Upper lobe of left lung (tissue), 6 donors: ENCODE measurements at regions not wholly inside any gene's neighbourhood (a gene's known extent, or its start where the extent isn't known, plus 50 kb on each side); places are given as distances from the start of the nearest gene placed in this dataset.

Source experiments
- ATAC-seq, 2 donors: fragments of 200-7000 bp; cut with Tn5 transposase; one replicate each; pipeline ENCODE4 v1.9.1; 2022; ENCODE audit warnings: mild to moderate bottlenecking in 2 of 2, moderate library complexity in 2 of 2; ENCODE audit not compliant: low FRiP score in 2 of 2
- DNase-seq, 2 donors: peaks; one replicate each; pipeline ENCODE4 v3.0.0-alpha.2; 2019 to 2020
- H3K27ac ChIP-seq, 4 donors: fragments of 200-600 bp; sonication (generic); one replicate each; pipeline ENCODE4 v1.5.1; 2016 to 2019
- H3K27me3 ChIP-seq, 4 donors: fragments of 200-600 bp; sonication (generic); one replicate each; pipeline ENCODE4 v1.5.1; 2017 to 2019
- H3K36me3 ChIP-seq, 4 donors: fragments of 200-600 bp; sonication (generic); one replicate each; pipeline ENCODE4 v1.5.1; 2016 to 2019
- H3K4me1 ChIP-seq, 4 donors: fragments of 200-600 bp; sonication (generic); one replicate each; pipeline ENCODE4 v1.5.1; 2018 to 2019
- H3K4me3 ChIP-seq, 4 donors: fragments of 200-600 bp; sonication (generic); one replicate each; pipeline ENCODE4 v1.5.1; 2017 to 2019; ENCODE audit warnings: mild to moderate bottlenecking in 2 of 4, moderate library complexity in 1 of 4
- H3K9me3 ChIP-seq, 4 donors: fragments of 200-600 bp; sonication (generic); one replicate each; pipeline ENCODE4 v1.5.1; 2018 to 2019
- EP300 ChIP-seq, 4 donors: sonication (generic); formaldehyde crosslinking; IDR thresholded peaks; one replicate each; pipeline ENCODE4 v1.5.1; 2017; ENCODE audit warnings: antibody characterized with exemption in 4 of 4, control low read depth in 2 of 4
- POLR2A ChIP-seq, 4 donors: fragments of 450-650 bp; IDR thresholded peaks; one replicate each; pipeline ENCODE4 v1.5.1; 2016 to 2017; ENCODE audit warnings: antibody characterized with exemption in 4 of 4, mild to moderate bottlenecking in 2 of 4
- POLR2AphosphoS5 ChIP-seq, 2 donors: sonication (generic); formaldehyde crosslinking; IDR thresholded peaks; one replicate each; pipeline ENCODE4 v1.5.1; 2017; ENCODE audit warnings: antibody characterized with exemption in 2 of 2
- WGBS, 2 donors: methylation state at CpG; one replicate each; pipeline ENCODE4 v1.1.5; 2017 to 2018; 5-methylcytosine and 5-hydroxymethylcytosine counted together
- TF ChIP-seq, protein P1 (sequence below), 6 experiments: fragments of 450-650 bp in 4 of 6; fragments of 200-600 bp in 2 of 6; sonication (generic) in 2 of 6; IDR thresholded peaks; one replicate each; pipeline ENCODE4 v1.5.1; 2016 to 2019; ENCODE audit warnings: antibody characterized with exemption in 6 of 6
- donor health status: DM: no; HTN: no; CAD: no; lungs with moderate emphysema.
- donor health status: DM: no; HTN: yes; CAD: no; lungs with severe emphysema.

- Histone ChIP-seq H3K4me1 (peaks cover 14 to 34% (median 17%) of the 10 kb centered on the region in 4 donors), H3K27ac (no peak overlapping the region), H3K4me3 (no peak overlapping the region), H3K27me3 (no peaks in the 10 kb centered on the region), H3K9me3 (no peaks in the 10 kb centered on the region), H3K36me3 (no peaks in the 10 kb centered on the region)
- no peak for ATAC-seq
- no peak for DNase-seq
- WGBS, 2 donors = 69 to 75% methylated on average over 13 to 27 of the region's 27 CpGs
- TF ChIP-seq POLR2AphosphoS5 (IDR thresholded peaks at IDR 0.05) = no peak
- TF ChIP-seq POLR2A (IDR thresholded peaks at IDR 0.05) = no peak
These were observed 167.9 kb upstream of the GSE1 start for GRCh38 chr16:85445064-85445778.

DNA sequence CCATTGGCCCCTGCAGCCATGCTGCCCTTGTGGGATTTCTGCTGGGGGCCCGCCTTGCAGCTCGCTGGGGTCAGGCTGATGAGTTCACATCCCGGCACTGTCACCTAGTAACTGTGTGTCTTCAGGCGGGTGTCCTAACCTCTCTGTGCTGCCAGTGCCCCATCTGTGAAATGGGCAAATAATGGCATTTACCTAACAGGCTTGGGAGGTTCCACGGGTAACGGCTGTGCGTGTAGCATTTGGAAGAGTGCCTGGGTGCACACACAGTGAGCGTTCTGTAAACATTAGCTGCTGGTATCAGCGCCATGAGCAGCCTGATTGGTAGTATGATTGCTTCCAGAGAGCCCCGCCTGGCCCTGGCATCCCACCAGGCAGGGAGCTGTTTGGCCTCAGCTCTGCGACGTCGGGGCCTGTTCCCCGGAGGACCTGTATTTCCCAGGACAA is 167.3 kb upstream of the GSE1 start:
- no peaks in the 10 kb centered on the region for H3K36me3 ChIP-seq
- no peaks in the 10 kb centered on the region for H3K9me3 ChIP-seq
- H3K27ac ChIP-seq = no peak overlapping the region
- no peaks in the 10 kb centered on the region for H3K27me3 ChIP-seq
- TF ChIP-seq POLR2A (IDR thresholded peaks at IDR 0.05) = no peak
- TF ChIP-seq POLR2AphosphoS5 (IDR thresholded peaks at IDR 0.05) = no peak
- TF ChIP-seq EP300 (IDR thresholded peaks at IDR 0.05) = no peak
- TF ChIP-seq, protein P1, sequence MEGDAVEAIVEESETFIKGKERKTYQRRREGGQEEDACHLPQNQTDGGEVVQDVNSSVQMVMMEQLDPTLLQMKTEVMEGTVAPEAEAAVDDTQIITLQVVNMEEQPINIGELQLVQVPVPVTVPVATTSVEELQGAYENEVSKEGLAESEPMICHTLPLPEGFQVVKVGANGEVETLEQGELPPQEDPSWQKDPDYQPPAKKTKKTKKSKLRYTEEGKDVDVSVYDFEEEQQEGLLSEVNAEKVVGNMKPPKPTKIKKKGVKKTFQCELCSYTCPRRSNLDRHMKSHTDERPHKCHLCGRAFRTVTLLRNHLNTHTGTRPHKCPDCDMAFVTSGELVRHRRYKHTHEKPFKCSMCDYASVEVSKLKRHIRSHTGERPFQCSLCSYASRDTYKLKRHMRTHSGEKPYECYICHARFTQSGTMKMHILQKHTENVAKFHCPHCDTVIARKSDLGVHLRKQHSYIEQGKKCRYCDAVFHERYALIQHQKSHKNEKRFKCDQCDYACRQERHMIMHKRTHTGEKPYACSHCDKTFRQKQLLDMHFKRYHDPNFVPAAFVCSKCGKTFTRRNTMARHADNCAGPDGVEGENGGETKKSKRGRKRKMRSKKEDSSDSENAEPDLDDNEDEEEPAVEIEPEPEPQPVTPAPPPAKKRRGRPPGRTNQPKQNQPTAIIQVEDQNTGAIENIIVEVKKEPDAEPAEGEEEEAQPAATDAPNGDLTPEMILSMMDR (IDR thresholded peaks at IDR 0.05) = no peak
- ATAC-seq (no peak), DNase-seq (peak in 1 of 2 donors; percentile 66)
- WGBS, 2 donors = 59 to 72% methylated on average over 10 to 13 of the region's 14 CpGs
- H3K4me1 ChIP-seq = peaks cover 14 to 34% (median 17%) of the 10 kb centered on the region in 4 donors
- no peak overlapping the region for H3K4me3 ChIP-seq

DNA sequence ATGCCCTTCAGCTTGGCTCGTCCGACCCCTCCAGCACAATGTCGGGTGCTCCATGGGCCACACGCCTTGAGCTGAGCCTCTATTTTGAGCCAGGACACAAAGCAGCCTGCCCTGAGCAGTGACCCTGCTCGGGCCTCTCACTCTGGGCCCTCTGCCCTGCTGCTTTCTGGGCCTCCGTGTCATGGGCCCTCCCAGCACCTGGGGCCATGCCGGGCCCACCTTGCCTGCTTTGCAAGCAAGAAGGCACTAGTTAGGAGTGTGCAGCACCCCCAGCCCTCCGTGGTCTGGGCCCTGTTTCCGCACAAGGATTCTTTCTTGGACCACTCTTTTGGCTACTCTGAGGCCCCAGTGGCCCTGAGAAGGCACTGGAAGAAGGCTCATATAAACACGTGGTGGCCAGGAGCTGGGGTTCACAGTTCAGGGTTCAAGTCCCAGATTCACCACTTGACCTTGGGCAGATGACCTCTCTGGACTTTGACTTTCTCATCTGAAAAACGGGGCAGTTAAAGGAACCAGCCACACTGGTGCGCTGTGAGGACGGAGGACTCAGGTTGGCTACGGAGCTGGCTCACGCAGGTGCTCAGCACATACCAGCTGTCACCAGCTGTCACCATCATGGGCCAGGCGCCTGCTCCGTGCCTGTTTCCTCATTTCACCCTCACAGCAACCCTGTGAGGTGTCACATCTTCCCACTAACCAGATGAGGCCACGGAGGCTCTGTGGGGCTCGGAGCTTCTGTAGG is 166.0 kb upstream of the GSE1 start:
- peaks cover 14 to 34% (median 17%) of the 10 kb centered on the region in 4 donors for H3K4me1 ChIP-seq
- 81 to 84% methylated on average over 15 to 19 of the region's 19 CpGs for WGBS, 2 donors
- H3K4me3 ChIP-seq = no peak overlapping the region
- no peak for TF ChIP-seq POLR2AphosphoS5 (IDR thresholded peaks at IDR 0.05)
- no peak for TF ChIP-seq POLR2A (IDR thresholded peaks at IDR 0.05)
- DNase-seq = no peak
- H3K36me3 ChIP-seq = no peaks in the 10 kb centered on the region
- no peak overlapping the region for H3K27ac ChIP-seq
- ATAC-seq = no peak
- no peaks in the 10 kb centered on the region for H3K27me3 ChIP-seq
- no peaks in the 10 kb centered on the region for H3K9me3 ChIP-seq

GRCh38 chr16:85447693-85448313 is 165.3 kb upstream of the GSE1 start:
- Histone ChIP-seq H3K36me3 (no peaks in the 10 kb centered on the region), H3K9me3 (no peaks in the 10 kb centered on the region), H3K4me1 (peaks cover 14 to 34% (median 18%) of the 10 kb centered on the region in 4 donors), H3K27ac (no peak overlapping the region), H3K4me3 (no peak overlapping the region), H3K27me3 (no peaks in the 10 kb centered on the region)
- TF ChIP-seq, protein P1 (IDR thresholded peaks at IDR 0.05) = no peak
- TF ChIP-seq POLR2AphosphoS5 (IDR thresholded peaks at IDR 0.05) (no peak), POLR2A (IDR thresholded peaks at IDR 0.05) (no peak), EP300 (IDR thresholded peaks at IDR 0.05) (no peak)
- DNase-seq = no peak
- 90 to 92% methylated on average over 7 to 11 of the region's 11 CpGs for WGBS, 2 donors
- ATAC-seq = no peak

DNA sequence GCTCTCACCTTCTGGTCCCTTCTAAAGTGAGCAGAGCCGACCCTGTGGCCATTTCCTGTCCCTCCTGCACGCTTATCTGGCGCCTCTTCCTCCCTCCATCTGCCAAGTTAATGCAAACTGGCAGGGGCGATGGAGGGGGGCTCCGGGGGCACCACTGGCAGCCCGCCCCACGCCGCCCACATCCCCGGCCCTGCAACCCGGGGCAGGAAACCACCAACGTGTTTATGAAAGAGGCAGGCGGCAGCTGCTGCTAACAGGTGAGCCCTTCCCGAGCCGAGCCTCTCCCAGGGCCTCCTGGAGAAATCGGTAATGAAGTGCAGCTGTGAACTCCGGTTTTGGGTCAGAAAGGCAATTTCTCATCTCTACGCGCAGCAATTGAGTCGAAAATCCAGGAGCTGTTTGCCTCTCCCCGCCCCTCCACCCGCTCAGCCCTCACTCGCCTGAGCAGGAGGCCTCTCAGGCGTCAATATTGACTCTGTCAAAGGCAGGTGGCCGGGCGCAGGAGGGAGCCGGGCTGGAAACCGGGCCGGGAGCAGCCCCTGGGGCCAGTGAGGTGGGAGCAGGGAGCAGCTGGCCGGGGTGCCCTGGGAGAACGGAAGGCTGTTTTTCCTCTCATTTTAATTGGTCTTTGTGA is 164.4 kb upstream of the GSE1 start:
- WGBS, 2 donors = 26 to 27% methylated on average over 14 to 29 of the region's 30 CpGs
- no peak overlapping the region for H3K4me3 ChIP-seq
- ATAC-seq = no peak
- DNase-seq = peak in 1 of 2 donors; percentile 62
- H3K9me3 ChIP-seq = no peaks in the 10 kb centered on the region
- peak overlapping the region in 3 of 4 donors; percentile 18 to 52 (median 36) for H3K27ac ChIP-seq
- H3K4me1 ChIP-seq = peaks cover 14 to 34% (median 21%) of the 10 kb centered on the region in 4 donors
- TF ChIP-seq EP300 (IDR thresholded peaks at IDR 0.05) = no peak
- no peaks in the 10 kb centered on the region for H3K27me3 ChIP-seq
- no peaks in the 10 kb centered on the region for H3K36me3 ChIP-seq
